GM23338 (cell line): ENCODE measurements at regions not wholly inside any gene's neighbourhood (a gene's known extent, or its start where the extent isn't known, plus 50 kb on each side); places are given as distances from the start of the nearest gene placed in this dataset.
"Not testable (repeated sequence)": the region's sequence is repeated elsewhere in the genome, so short reads cannot be mapped to it uniquely, and the experiment has no call there.

Source experiments
- ATAC-seq: fragments of 200-7000 bp; cut with Tn5 transposase; 3 replicates; pipeline ENCODE4 v1.9.1; 2020
- DNase-seq: peaks from one replicate; pipeline ENCODE4 v3.0.0-alpha.2; 2015; ENCODE audit warnings: low spot score
- H2AFZ ChIP-seq: fragments of 200-600 bp; sonication (generic); 2 replicates; pipeline ENCODE4 v1.8.0; 2016; ENCODE audit warnings: antibody characterized with exemption, mild to moderate bottlenecking, moderate library complexity
- H3F3A ChIP-seq: fragments of 200-600 bp; sonication (generic); replicated peaks from 2 replicates; pipeline ENCODE4 v1.8.0; 2017; ENCODE audit warnings: antibody characterized with exemption, mixed run types, low read depth
- H3K27ac ChIP-seq: fragments of 200-600 bp; sonication (generic); 2 replicates; pipeline ENCODE4 v1.6.1; 2016; ENCODE audit warnings: low read depth
- H3K27me3 ChIP-seq: fragments of 200-600 bp; sonication (generic); 2 replicates; pipeline ENCODE4 v1.8.0; 2016; ENCODE audit warnings: mild to moderate bottlenecking, mixed run types, moderate library complexity; ENCODE audit not compliant: insufficient read depth
- H3K36me3 ChIP-seq: fragments of 200-600 bp; sonication (generic); 2 replicates; pipeline ENCODE4 v1.8.0; 2016; ENCODE audit warnings: mild to moderate bottlenecking; ENCODE audit not compliant: insufficient read depth
- H3K4me1 ChIP-seq: fragments of 200-600 bp; sonication (generic); 2 replicates; pipeline ENCODE4 v1.8.0; 2016; ENCODE audit warnings: mild to moderate bottlenecking, moderate library complexity; ENCODE audit not compliant: insufficient read depth
- H3K4me2 ChIP-seq: fragments of 200-600 bp; sonication (generic); 2 replicates; pipeline ENCODE4 v1.7.1; 2017; ENCODE audit warnings: mixed run types
- H3K4me3 ChIP-seq: fragments of 200-600 bp; sonication (generic); 2 replicates; pipeline ENCODE4 v1.6.1; 2016; ENCODE audit warnings: mixed run types
- H3K79me2 ChIP-seq: fragments of 200-600 bp; sonication (generic); replicated peaks from 2 replicates; pipeline ENCODE4 v1.8.0; 2017; ENCODE audit warnings: mild to moderate bottlenecking; ENCODE audit not compliant: insufficient read depth
- H3K9me2 ChIP-seq: fragments of 200-600 bp; sonication (generic); 2 replicates; pipeline ENCODE4 v1.8.0; 2017; ENCODE audit not compliant: insufficient read depth
- H4K20me1 ChIP-seq: fragments of 200-600 bp; sonication (generic); replicated peaks from 2 replicates; pipeline ENCODE4 v1.8.0; 2017; ENCODE audit warnings: mild to moderate bottlenecking; ENCODE audit not compliant: insufficient read depth
- H3K27ac Mint-ChIP-seq: 2 replicates; pipeline ENCODE4 v1.8.0; 2020; ENCODE audit warnings: inconsistent platforms, mild to moderate bottlenecking, moderate library complexity, mixed read lengths
- H3K27me3 Mint-ChIP-seq: 3 replicates; pipeline ENCODE4 v1.8.0; 2022; ENCODE audit warnings: low read depth, mild to moderate bottlenecking, moderate library complexity, mixed read lengths, inconsistent platforms; ENCODE audit not compliant: insufficient read depth, poor library complexity
- H3K36me3 Mint-ChIP-seq: 3 replicates; pipeline ENCODE4 v1.8.0; 2021; ENCODE audit warnings: low read depth, mild to moderate bottlenecking, inconsistent platforms, moderate library complexity, mixed read lengths
- H3K4me1 Mint-ChIP-seq: 3 replicates; pipeline ENCODE4 v1.8.0; 2020; ENCODE audit warnings: mild to moderate bottlenecking, inconsistent platforms, mixed read lengths
- H3K4me3 Mint-ChIP-seq: 3 replicates; pipeline ENCODE4 v1.8.0; 2021; ENCODE audit warnings: moderate library complexity, mild to moderate bottlenecking, inconsistent platforms, mixed read lengths
- H3K9me3 Mint-ChIP-seq: 3 replicates; pipeline ENCODE4 v1.8.0; 2020; ENCODE audit warnings: moderate library complexity, mild to moderate bottlenecking, inconsistent platforms, mixed read lengths
- CREB1 ChIP-seq: fragments of 250-450 bp; sonication (Bioruptor Pico); IDR thresholded peaks from 2 replicates; pipeline ENCODE4 v1.5.0; 2020; ENCODE audit warnings: low read depth, mild to moderate bottlenecking, moderate library complexity
- EZH2 ChIP-seq: fragments of 200-600 bp; sonication (generic); IDR thresholded peaks from one replicate; pipeline ENCODE4 v1.8.0; 2017; ENCODE audit warnings: antibody characterized with exemption, mild to moderate bottlenecking, low read depth; ENCODE audit not compliant: unreplicated experiment
- EZH2phosphoT487 ChIP-seq: fragments of 200-600 bp; sonication (generic); IDR thresholded peaks from one replicate; pipeline ENCODE4 v1.8.1; 2018; ENCODE audit warnings: antibody characterized with exemption; ENCODE audit not compliant: unreplicated experiment
- JUNB ChIP-seq: IDR thresholded peaks from one replicate; pipeline ENCODE4 v1.6.1; 2016; ENCODE audit warnings: antibody characterized with exemption; ENCODE audit not compliant: unreplicated experiment
- NANOG ChIP-seq: IDR thresholded peaks from 2 replicates; pipeline ENCODE4 v1.6.1; 2016; ENCODE audit warnings: antibody characterized with exemption, borderline replicate concordance
- POLR2AphosphoS5 ChIP-seq: IDR thresholded peaks from 2 replicates; pipeline ENCODE4 v1.6.1; 2016; ENCODE audit warnings: antibody characterized with exemption, low read depth
- STAT1 ChIP-seq: IDR thresholded peaks from one replicate; pipeline ENCODE4 v1.6.1; 2016; ENCODE audit warnings: antibody characterized with exemption; ENCODE audit not compliant: unreplicated experiment
- ZNF114 ChIP-seq: fragments of 250-450 bp; sonication (Bioruptor Pico); IDR thresholded peaks from 2 replicates; pipeline ENCODE4 v1.5.0; 2020; ENCODE audit warnings: mild to moderate bottlenecking, moderate library complexity
- ZNF331 ChIP-seq: fragments of 250-450 bp; sonication (Bioruptor Pico); IDR thresholded peaks from 2 replicates; pipeline ENCODE4 v1.5.0; 2020; ENCODE audit warnings: low read depth, mild to moderate bottlenecking, moderate library complexity
- TF ChIP-seq, protein P1 (sequence below), 2 experiments: fragments of 200-600 bp in 1 of 2; sonication (generic) in 1 of 2; conservative IDR thresholded peaks; 2 replicates each; pipeline versions ENCODE4 v1.5.1 to v1.6.1; 2016 to 2017; ENCODE audit warnings: antibody characterized with exemption in 2 of 2, low read depth in 2 of 2, mild to moderate bottlenecking in 2 of 2, moderate library complexity in 1 of 2
- TF ChIP-seq, protein P2 (sequence below): IDR thresholded peaks from 2 replicates; pipeline ENCODE4 v1.6.1; 2016; ENCODE audit warnings: antibody characterized with exemption
- TF ChIP-seq, protein P3 (sequence below): IDR thresholded peaks from one replicate; pipeline ENCODE4 v1.6.1; 2018; ENCODE audit warnings: antibody characterized with exemption; ENCODE audit not compliant: unreplicated experiment

DNA sequence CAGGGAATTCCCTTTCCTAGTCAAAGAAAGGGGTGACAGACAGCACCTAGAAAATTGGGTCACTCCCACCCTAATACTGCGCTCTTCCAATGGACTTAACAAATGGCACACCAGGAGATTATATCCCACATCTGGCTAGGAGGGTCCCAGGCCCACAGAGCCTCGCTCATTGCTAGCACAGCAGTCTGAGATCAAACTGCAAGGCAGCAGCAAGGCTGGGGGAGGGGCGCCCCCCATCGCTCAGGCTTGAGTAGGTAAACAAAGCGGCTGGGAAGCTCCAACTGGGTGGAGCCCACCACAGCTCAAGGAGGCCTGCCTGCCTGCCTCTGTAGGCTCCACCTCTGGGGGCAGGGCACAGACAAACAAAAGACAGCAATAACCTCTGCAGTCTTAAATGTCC lies 1043.9 kb upstream of the GRIA3 start:
- H3K4me1 Mint-ChIP-seq, DNase-seq, H3F3A ChIP-seq, H3K9me2 ChIP-seq, H3K4me3 ChIP-seq, H3K27ac Mint-ChIP-seq, H3K79me2 ChIP-seq, ATAC-seq, H3K4me2 ChIP-seq, H3K4me1 ChIP-seq, H3K36me3 ChIP-seq, H3K4me3 Mint-ChIP-seq, H4K20me1 ChIP-seq, H3K27ac ChIP-seq, H3K27me3 Mint-ChIP-seq, H2AFZ ChIP-seq, H3K36me3 Mint-ChIP-seq, H3K27me3 ChIP-seq: not testable (repeated sequence)
- peaks cover 16% of the 10 kb centered on the region for H3K9me3 Mint-ChIP-seq

DNA sequence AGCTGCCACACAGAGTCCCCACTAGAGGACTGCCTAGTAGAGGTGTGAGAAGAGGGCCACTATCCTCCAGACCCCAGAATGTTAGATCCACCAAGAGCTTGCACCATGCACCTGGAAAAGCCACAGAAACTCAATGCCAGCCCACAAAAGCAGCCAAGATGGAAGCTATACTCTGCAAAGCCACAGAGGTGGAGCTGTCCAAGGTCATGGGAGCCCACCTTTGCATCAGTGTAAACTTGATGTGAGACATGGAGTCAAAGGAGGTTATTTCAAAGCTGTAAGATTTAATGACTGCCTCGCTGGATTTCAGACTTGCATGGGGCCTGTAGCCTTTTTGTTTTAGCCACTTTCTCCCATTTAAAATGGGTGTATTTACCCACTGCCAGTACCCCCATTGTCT lies 1030.1 kb upstream of the GRIA3 start:
- Mint-ChIP-seq H3K36me3 (peaks cover 14% of the 10 kb centered on the region), H3K4me1 (no peaks in the 10 kb centered on the region), H3K27me3 (no peaks in the 10 kb centered on the region), H3K4me3 (no peak overlapping the region), H3K9me3 (peaks cover 5% of the 10 kb centered on the region; the same call in 1 of the 3 replicates), H3K27ac (no peak overlapping the region)
- Histone ChIP-seq H3K27me3 (no peaks in the 10 kb centered on the region), H3K79me2 (no peaks in the 10 kb centered on the region), H3F3A (no peaks in the 10 kb centered on the region), H3K36me3 (no peaks in the 10 kb centered on the region), H3K4me1 (no peaks in the 10 kb centered on the region), H2AFZ (no peak overlapping the region), H4K20me1 (no peaks in the 10 kb centered on the region), H3K27ac (no peak overlapping the region), H3K9me2 (no peaks in the 10 kb centered on the region), H3K4me2 (no peak overlapping the region), H3K4me3 (no peak overlapping the region)
- no peak for ATAC-seq
- no peak for TF ChIP-seq CREB1 (CRISPR knock-in tag)
- no peak for DNase-seq

DNA sequence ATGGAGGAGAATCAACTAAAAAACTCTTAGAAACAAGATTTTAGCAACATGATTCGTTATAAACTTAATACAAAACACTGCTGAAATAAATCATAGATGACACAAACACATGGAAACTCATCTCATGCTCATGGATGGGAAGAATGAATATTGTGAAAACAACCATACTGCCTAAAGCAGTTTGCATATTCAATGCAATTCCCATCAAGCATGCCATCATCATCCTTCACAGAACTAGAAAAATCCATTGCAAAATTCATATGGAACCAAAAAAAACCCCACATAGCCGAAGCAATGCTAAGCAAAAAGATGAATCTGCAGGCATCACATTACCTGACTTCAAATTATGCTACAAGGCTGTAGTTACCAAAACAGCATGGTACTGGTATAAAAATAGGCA lies 1015.8 kb upstream of the GRIA3 start:
- no peaks in the 10 kb centered on the region for H3K36me3 Mint-ChIP-seq
- H3K4me3 ChIP-seq, result no peak overlapping the region
- H3F3A ChIP-seq, result no peaks in the 10 kb centered on the region
- no peak for ATAC-seq
- H4K20me1 ChIP-seq, result no peaks in the 10 kb centered on the region
- no peaks in the 10 kb centered on the region; the same call in 2 of the 3 replicates for H3K9me3 Mint-ChIP-seq
- H3K27me3 Mint-ChIP-seq, result no peaks in the 10 kb centered on the region
- no peak overlapping the region for H3K4me3 Mint-ChIP-seq
- H3K36me3 ChIP-seq, result no peaks in the 10 kb centered on the region
- H3K4me1 Mint-ChIP-seq, result peaks cover 3% of the 10 kb centered on the region
- no peak overlapping the region for H3K4me2 ChIP-seq
- H3K27ac ChIP-seq, result no peak overlapping the region
- H3K4me1 ChIP-seq, result no peaks in the 10 kb centered on the region; the same call in 1 of the 2 replicates
- no peaks in the 10 kb centered on the region for H3K79me2 ChIP-seq
- DNase-seq, result no peak
- no peaks in the 10 kb centered on the region for H3K27me3 ChIP-seq
- H2AFZ ChIP-seq, result no peak overlapping the region
- H3K9me2 ChIP-seq, result no peaks in the 10 kb centered on the region
- no peak overlapping the region for H3K27ac Mint-ChIP-seq
- TF ChIP-seq EZH2phosphoT487, result no peak
- no peak for TF ChIP-seq JUNB
- TF ChIP-seq ZNF114, result no peak
- TF ChIP-seq STAT1, result no peak
- TF ChIP-seq POLR2AphosphoS5, result no peak
- TF ChIP-seq, protein P1, sequence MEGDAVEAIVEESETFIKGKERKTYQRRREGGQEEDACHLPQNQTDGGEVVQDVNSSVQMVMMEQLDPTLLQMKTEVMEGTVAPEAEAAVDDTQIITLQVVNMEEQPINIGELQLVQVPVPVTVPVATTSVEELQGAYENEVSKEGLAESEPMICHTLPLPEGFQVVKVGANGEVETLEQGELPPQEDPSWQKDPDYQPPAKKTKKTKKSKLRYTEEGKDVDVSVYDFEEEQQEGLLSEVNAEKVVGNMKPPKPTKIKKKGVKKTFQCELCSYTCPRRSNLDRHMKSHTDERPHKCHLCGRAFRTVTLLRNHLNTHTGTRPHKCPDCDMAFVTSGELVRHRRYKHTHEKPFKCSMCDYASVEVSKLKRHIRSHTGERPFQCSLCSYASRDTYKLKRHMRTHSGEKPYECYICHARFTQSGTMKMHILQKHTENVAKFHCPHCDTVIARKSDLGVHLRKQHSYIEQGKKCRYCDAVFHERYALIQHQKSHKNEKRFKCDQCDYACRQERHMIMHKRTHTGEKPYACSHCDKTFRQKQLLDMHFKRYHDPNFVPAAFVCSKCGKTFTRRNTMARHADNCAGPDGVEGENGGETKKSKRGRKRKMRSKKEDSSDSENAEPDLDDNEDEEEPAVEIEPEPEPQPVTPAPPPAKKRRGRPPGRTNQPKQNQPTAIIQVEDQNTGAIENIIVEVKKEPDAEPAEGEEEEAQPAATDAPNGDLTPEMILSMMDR (conservative IDR thresholded peaks at IDR 0.05; ENCODE audit: low read depth in 2 of 2), result no peak
- no peak for TF ChIP-seq NANOG
- TF ChIP-seq, protein P2, sequence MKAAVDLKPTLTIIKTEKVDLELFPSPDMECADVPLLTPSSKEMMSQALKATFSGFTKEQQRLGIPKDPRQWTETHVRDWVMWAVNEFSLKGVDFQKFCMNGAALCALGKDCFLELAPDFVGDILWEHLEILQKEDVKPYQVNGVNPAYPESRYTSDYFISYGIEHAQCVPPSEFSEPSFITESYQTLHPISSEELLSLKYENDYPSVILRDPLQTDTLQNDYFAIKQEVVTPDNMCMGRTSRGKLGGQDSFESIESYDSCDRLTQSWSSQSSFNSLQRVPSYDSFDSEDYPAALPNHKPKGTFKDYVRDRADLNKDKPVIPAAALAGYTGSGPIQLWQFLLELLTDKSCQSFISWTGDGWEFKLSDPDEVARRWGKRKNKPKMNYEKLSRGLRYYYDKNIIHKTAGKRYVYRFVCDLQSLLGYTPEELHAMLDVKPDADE, result no peak
- no peak for TF ChIP-seq CREB1 (CRISPR knock-in tag)
- TF ChIP-seq ZNF331 (CRISPR knock-in tag), result no peak
- no peak for TF ChIP-seq EZH2
- TF ChIP-seq, protein P3, sequence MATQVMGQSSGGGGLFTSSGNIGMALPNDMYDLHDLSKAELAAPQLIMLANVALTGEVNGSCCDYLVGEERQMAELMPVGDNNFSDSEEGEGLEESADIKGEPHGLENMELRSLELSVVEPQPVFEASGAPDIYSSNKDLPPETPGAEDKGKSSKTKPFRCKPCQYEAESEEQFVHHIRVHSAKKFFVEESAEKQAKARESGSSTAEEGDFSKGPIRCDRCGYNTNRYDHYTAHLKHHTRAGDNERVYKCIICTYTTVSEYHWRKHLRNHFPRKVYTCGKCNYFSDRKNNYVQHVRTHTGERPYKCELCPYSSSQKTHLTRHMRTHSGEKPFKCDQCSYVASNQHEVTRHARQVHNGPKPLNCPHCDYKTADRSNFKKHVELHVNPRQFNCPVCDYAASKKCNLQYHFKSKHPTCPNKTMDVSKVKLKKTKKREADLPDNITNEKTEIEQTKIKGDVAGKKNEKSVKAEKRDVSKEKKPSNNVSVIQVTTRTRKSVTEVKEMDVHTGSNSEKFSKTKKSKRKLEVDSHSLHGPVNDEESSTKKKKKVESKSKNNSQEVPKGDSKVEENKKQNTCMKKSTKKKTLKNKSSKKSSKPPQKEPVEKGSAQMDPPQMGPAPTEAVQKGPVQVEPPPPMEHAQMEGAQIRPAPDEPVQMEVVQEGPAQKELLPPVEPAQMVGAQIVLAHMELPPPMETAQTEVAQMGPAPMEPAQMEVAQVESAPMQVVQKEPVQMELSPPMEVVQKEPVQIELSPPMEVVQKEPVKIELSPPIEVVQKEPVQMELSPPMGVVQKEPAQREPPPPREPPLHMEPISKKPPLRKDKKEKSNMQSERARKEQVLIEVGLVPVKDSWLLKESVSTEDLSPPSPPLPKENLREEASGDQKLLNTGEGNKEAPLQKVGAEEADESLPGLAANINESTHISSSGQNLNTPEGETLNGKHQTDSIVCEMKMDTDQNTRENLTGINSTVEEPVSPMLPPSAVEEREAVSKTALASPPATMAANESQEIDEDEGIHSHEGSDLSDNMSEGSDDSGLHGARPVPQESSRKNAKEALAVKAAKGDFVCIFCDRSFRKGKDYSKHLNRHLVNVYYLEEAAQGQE, result no peak
